Natural killer cell (primary cell): ENCODE measurements at regions not wholly inside any gene's neighbourhood (a gene's known extent, or its start where the extent isn't known, plus 50 kb on each side); places are given as distances from the start of the nearest gene placed in this dataset.
"Not testable (repeated sequence)": the region's sequence is repeated elsewhere in the genome, so short reads cannot be mapped to it uniquely, and the experiment has no call there.

Experiments
- ATAC-seq, 3 donors: fragments of 150-1000 bp in 2 of 3; fragments of 200-7000 bp in 1 of 3; cut with Tn5 transposase; 1 replicate in 1 of 3; 2 replicates in 2 of 3; pipeline ENCODE4 v1.10.0; 2021; ENCODE audit warnings: mild to moderate bottlenecking in 2 of 3, moderate library complexity in 2 of 3
- DNase-seq, 2 donors: peaks; one replicate each; pipeline versions ENCODE4 v3.0.0 to v3.0.0-alpha.2; 2013 to 2021; ENCODE audit warnings: mixed read lengths in 1 of 2
- H3K27ac ChIP-seq: one replicate; pipeline ENCODE4 v1.5.1; 2013; ENCODE audit warnings: mild to moderate bottlenecking, low read length
- H3K27me3 ChIP-seq: one replicate; pipeline ENCODE4 v1.6.1; 2013; ENCODE audit warnings: low read length; ENCODE audit not compliant: control insufficient read depth, insufficient read depth
- H3K36me3 ChIP-seq: one replicate; pipeline ENCODE4 v1.6.1; 2013; ENCODE audit warnings: low read length; ENCODE audit not compliant: control insufficient read depth, insufficient read depth
- H3K4me1 ChIP-seq: one replicate; pipeline ENCODE4 v1.6.1; 2013; ENCODE audit warnings: low read length; ENCODE audit not compliant: control insufficient read depth, insufficient read depth
- H3K4me3 ChIP-seq: one replicate; pipeline ENCODE4 v1.5.1; 2013; ENCODE audit warnings: low read length
- H3K9me3 ChIP-seq: one replicate; pipeline ENCODE4 v1.6.1; 2013; ENCODE audit warnings: low read length; ENCODE audit not compliant: control insufficient read depth, insufficient read depth
- H3K27ac Mint-ChIP-seq, 2 donors: one replicate each; pipeline ENCODE4 v1.8.0; 2022; ENCODE audit warnings: mild to moderate bottlenecking in 2 of 2, mixed read lengths in 2 of 2, moderate library complexity in 1 of 2
- H3K27me3 Mint-ChIP-seq, 2 donors: one replicate each; pipeline ENCODE4 v1.8.0; 2022; ENCODE audit warnings: low read depth in 2 of 2, mixed read lengths in 2 of 2
- H3K36me3 Mint-ChIP-seq: one replicate; pipeline ENCODE4 v1.8.0; 2022; ENCODE audit warnings: mixed read lengths
- H3K4me1 Mint-ChIP-seq, 2 donors: one replicate each; pipeline ENCODE4 v1.8.0; 2022; ENCODE audit warnings: mixed read lengths in 2 of 2
- H3K4me3 Mint-ChIP-seq: one replicate; pipeline ENCODE4 v1.8.0; 2022; ENCODE audit warnings: mild to moderate bottlenecking, moderate library complexity, mixed read lengths
- H3K9me3 Mint-ChIP-seq, 2 donors: one replicate each; pipeline ENCODE4 v1.8.0; 2022; ENCODE audit warnings: mixed read lengths in 2 of 2
- WGBS: methylation state at CpG from one replicate; pipeline ENCODE4 v1.1.7; 2013; ENCODE audit warnings: missing lambda C conversion rate; ENCODE audit not compliant: insufficient coverage; 5-methylcytosine and 5-hydroxymethylcytosine counted together
- intact Hi-C: fragments of 100-400 bp; cut with micrococcal nuclease; formaldehyde crosslinking; loops from one replicate; pipeline ENCODE4 v1.14.2; 2022
- TF ChIP-seq, protein P1 (sequence below): fragments of 200-600 bp; IDR thresholded peaks from one replicate; pipeline ENCODE4 v1.8.0; 2022; ENCODE audit warnings: antibody characterized with exemption

DNA sequence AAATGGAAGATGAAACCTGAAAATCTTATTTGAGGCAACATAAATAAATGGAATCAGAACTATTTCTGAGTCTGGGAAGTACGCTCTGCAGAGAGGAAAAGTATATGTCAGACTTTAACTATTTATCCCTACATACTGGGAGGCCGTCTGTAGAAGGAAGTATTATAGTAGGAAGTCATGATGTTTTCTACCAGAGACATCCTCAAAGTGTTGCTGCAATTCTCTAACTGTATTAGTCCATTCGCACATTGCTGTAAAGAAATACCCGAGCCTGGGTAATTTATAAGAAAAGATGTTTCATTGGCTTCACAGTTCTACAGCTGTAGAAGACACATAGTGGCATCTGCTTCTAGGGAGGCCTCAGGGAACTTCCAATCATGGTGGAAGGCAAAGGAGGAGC lies 88.7 kb upstream of the TBL1X start:
- Mint-ChIP-seq H3K27me3 (peaks cover 0 to 6% of the 10 kb centered on the region in 2 donors), H3K4me1 (peaks cover 18 to 23% of the 10 kb centered on the region in 2 donors), H3K27ac (no peak overlapping the region), H3K36me3 (no peaks in the 10 kb centered on the region), H3K9me3 (no peaks in the 10 kb centered on the region), H3K4me3 (no peak overlapping the region)
- TF ChIP-seq, protein P1, sequence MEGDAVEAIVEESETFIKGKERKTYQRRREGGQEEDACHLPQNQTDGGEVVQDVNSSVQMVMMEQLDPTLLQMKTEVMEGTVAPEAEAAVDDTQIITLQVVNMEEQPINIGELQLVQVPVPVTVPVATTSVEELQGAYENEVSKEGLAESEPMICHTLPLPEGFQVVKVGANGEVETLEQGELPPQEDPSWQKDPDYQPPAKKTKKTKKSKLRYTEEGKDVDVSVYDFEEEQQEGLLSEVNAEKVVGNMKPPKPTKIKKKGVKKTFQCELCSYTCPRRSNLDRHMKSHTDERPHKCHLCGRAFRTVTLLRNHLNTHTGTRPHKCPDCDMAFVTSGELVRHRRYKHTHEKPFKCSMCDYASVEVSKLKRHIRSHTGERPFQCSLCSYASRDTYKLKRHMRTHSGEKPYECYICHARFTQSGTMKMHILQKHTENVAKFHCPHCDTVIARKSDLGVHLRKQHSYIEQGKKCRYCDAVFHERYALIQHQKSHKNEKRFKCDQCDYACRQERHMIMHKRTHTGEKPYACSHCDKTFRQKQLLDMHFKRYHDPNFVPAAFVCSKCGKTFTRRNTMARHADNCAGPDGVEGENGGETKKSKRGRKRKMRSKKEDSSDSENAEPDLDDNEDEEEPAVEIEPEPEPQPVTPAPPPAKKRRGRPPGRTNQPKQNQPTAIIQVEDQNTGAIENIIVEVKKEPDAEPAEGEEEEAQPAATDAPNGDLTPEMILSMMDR = no peak
- Histone ChIP-seq H3K4me1 (peaks cover 2% of the 10 kb centered on the region), H3K9me3 (no peaks in the 10 kb centered on the region), H3K36me3 (no peaks in the 10 kb centered on the region), H3K27me3 (peaks cover 2% of the 10 kb centered on the region), H3K4me3 (no peak overlapping the region), H3K27ac (no peak overlapping the region)
- no peak for DNase-seq
- no peak for ATAC-seq
- intact Hi-C loops = no loop called here
- WGBS = 91% methylated on average over 2 of the region's 4 CpGs

DNA sequence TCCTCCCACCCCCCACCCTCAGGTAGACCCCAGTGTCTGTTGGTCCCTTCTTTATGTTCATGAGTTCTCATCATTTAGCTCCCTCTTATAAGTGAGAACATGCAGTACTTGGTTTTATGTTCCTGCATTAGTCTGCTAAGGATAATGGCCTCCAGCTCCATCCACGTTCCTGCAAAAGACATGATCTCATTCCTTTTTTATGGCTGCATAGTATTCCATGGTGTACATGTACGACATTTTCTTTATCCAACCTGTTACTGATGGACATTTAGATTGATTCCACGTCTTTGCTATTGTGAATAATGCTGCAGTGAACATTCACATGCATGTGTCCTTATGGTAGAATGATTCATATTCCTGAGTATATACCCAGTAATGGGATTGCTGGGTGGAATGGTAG lies 87.6 kb upstream of the TBL1X start:
- WGBS = 89% methylated on average over 3 of the region's 3 CpGs

DNA sequence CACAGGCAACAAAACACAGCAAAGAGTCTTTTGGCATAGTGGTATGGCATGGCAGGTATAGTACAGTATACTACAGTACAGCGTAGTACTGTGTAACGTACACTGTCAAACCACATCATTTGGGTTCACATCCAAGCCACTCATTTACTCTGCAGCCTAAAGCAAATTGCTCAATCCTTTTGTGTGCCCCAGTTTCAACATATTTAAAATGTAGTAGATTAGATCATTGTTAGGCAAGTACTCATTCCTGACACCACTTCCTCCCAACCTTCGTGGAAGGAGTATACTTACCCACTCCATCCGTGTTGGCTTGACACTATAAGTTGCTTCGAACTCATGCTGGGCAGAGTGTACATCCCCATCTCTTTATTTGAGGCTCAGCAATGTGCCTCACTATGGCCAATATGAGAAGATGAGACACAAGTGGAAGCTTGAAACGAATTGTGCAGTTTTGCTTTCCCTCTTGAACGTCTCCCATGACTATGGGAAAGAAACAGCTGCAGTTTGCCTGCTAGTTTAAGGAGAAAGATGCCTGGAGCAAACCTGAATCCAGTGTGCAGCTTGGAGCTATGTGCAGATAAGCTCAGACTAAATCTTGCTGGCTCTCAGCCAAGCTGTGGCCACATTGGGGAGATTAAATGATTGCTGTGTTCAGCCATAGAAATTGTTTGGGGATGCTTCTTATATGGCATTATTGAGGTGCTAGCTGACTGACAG lies 85.7 kb upstream of the TBL1X start:
- Histone ChIP-seq H3K27ac (no peak overlapping the region), H3K36me3 (no peaks in the 10 kb centered on the region), H3K4me1 (peaks cover 13% of the 10 kb centered on the region), H3K9me3 (no peaks in the 10 kb centered on the region), H3K4me3 (no peak overlapping the region), H3K27me3 (peaks cover 2% of the 10 kb centered on the region)
- H3K36me3 Mint-ChIP-seq = no peaks in the 10 kb centered on the region
- TF ChIP-seq, protein P1 = no peak
- intact Hi-C loops = no loop called here
- ATAC-seq (peak; percentile 38 to 66 (median 55)), DNase-seq (no peak)
- 67% methylated on average over 5 of the region's 7 CpGs for WGBS
- no peak overlapping the region for H3K27ac Mint-ChIP-seq
- H3K27me3 Mint-ChIP-seq = no peaks in the 10 kb centered on the region
- no peak overlapping the region for H3K4me3 Mint-ChIP-seq
- no peaks in the 10 kb centered on the region for H3K9me3 Mint-ChIP-seq
- peaks cover 38 to 44% of the 10 kb centered on the region in 2 donors for H3K4me1 Mint-ChIP-seq

More for the DNA sequence above, 87.6 kb upstream of the TBL1X start:
- ATAC-seq, H3K27ac ChIP-seq, intact Hi-C loops, H3K27me3 Mint-ChIP-seq, H3K36me3 ChIP-seq, H3K4me1 ChIP-seq, DNase-seq, H3K27ac Mint-ChIP-seq, H3K27me3 ChIP-seq, H3K4me3 ChIP-seq, H3K4me3 Mint-ChIP-seq, H3K36me3 Mint-ChIP-seq, H3K9me3 ChIP-seq, H3K9me3 Mint-ChIP-seq: not testable (repeated sequence)
- H3K4me1 Mint-ChIP-seq = peaks cover 18 to 24% of the 10 kb centered on the region in 2 donors

DNA sequence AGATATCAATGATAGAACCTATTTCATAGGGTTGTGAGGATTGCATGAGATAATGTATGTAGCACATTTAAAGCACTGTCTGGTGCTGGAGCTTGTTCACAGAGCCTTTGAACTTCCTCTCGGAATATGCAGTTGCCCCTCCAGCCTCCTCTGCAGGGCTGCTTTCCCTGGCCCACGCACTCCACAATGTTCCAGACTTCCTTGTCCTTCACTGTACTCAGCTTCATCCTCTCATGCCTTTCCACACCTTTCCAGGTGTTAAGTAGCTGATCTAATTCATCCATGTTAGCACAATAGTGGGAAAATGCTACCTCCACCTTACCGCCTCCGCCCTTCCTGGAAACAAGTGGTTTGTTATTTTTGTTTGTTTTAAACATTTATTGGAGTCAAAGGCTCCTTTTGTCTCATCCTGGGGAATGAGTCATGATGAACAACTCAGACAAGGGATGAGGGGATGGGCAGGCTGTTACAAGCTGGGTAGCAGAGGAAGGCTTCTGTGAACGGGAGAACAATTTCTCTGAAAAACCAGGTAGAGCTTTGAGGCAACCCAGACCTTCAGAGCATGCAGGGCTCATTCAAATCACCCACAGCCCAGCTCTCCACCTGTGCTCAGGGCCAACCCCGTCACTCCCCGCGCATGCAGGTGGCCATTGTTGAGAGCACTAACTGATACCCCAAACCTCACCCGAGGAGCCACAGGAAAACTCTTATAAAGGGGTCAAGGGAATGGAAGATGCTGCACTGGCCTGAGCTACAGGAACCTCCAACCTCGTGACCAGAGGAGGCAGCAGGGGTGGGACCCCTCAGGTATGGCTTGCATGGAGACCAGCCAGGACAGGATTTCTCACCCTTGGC lies 84.9 kb upstream of the TBL1X start:
- Mint-ChIP-seq H3K4me3 (no peak overlapping the region), H3K4me1 (peaks cover 40 to 49% of the 10 kb centered on the region in 2 donors), H3K9me3 (no peaks in the 10 kb centered on the region), H3K27me3 (no peaks in the 10 kb centered on the region), H3K36me3 (no peaks in the 10 kb centered on the region), H3K27ac (no peak overlapping the region)
- DNase-seq (no peak), ATAC-seq (no peak)
- Histone ChIP-seq H3K27me3 (peaks cover 2% of the 10 kb centered on the region), H3K36me3 (no peaks in the 10 kb centered on the region), H3K9me3 (no peaks in the 10 kb centered on the region), H3K27ac (no peak overlapping the region), H3K4me1 (peaks cover 20% of the 10 kb centered on the region), H3K4me3 (no peak overlapping the region)
- intact Hi-C loops = no loop called here
- TF ChIP-seq, protein P1 = no peak
- WGBS = 84% methylated on average over 5 of the region's 10 CpGs
